ENCODE measurements at regions not wholly inside any gene's neighbourhood (a gene's known extent, or its start where the extent isn't known, plus 50 kb on each side); places are given as distances from the start of the nearest gene placed in this dataset.

DNA sequence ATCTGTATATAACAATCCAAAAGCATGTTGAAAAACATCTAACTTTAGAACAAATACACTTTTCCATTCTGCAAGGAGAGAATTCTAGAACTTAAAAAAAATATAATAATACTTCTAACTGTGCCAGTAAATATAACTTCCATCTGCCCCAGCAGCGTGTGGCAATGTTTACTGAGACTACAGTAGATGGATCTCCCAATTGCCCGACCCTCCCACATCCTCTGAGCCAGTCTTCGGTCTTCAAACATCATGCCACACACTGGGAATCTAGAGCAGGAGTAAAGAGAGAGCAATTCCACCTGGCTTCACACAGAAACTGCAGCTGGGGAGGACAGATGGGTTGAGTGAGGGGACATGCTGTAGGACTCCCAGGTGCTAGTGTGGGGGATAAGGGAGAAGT, 121.3 kb upstream of the NHSL1 start:
- CTCF ChIA-PET: no interaction called here
- POLR2A ChIA-PET: no interaction called here
- DNase-seq (ENCODE audit: low spot score): no peak
- Mint-ChIP-seq H3K4me3 (no peak overlapping the region), H3K4me1 (peaks cover 8% of the 10 kb centered on the region), H3K36me3 (no peaks in the 10 kb centered on the region), H3K27ac (no peak overlapping the region; the same call in 1 of the 2 replicates), H3K27me3 (ENCODE audit: low read depth) (no peaks in the 10 kb centered on the region), H3K9me3 (0 out of 2 replicates have a peak, but pooled peaks cover 3% of the 10 kb centered on the region)
- no peak for TF ChIP-seq GTF2I (CRISPR knock-in tag; conservative IDR thresholded peaks at IDR 0.05)
- TF ChIP-seq, protein P1, sequence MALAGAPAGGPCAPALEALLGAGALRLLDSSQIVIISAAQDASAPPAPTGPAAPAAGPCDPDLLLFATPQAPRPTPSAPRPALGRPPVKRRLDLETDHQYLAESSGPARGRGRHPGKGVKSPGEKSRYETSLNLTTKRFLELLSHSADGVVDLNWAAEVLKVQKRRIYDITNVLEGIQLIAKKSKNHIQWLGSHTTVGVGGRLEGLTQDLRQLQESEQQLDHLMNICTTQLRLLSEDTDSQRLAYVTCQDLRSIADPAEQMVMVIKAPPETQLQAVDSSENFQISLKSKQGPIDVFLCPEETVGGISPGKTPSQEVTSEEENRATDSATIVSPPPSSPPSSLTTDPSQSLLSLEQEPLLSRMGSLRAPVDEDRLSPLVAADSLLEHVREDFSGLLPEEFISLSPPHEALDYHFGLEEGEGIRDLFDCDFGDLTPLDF (CRISPR knock-in tag; IDR thresholded peaks at IDR 0.05): no peak
- TF ChIP-seq SOX15 (CRISPR knock-in tag; IDR thresholded peaks at IDR 0.05): no peak
- peak; percentile 43; the same call in 1 of the 2 replicates for ATAC-seq

DNA sequence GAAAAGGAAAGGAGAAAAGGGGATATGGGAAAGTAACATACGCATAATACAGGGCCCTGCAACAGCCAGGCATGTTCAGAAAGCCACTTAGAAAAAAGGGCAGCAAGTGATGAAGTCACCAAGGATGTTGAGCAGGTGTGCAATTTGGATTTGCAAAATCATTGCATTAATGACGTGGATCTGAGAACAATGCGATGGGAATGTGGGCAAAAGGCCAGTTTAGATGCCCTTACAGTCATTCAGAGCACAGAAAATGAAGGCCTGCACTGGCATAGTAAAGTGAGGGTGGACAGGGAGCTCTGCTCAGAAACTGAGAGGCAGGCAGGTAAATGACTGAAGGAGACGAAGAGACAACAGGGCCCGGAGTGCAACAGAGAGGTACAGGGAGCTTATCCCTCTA, 123.7 kb upstream of the NHSL1 start:
- CTCF ChIA-PET: no interaction called here
- H3K4me1 Mint-ChIP-seq: peaks cover 8% of the 10 kb centered on the region
- H3K36me3 Mint-ChIP-seq: no peaks in the 10 kb centered on the region
- DNase-seq (ENCODE audit: low spot score) (no peak), ATAC-seq (no peak)
- peak overlapping the region; percentile 23; the same call in 1 of the 2 replicates for H3K27ac Mint-ChIP-seq
- no peaks in the 10 kb centered on the region for H3K27me3 Mint-ChIP-seq (ENCODE audit: low read depth)
- H3K4me3 Mint-ChIP-seq: no peak overlapping the region
- POLR2A ChIA-PET: no interaction called here
- no peaks in the 10 kb centered on the region for H3K9me3 Mint-ChIP-seq
- TF ChIP-seq, protein P2, sequence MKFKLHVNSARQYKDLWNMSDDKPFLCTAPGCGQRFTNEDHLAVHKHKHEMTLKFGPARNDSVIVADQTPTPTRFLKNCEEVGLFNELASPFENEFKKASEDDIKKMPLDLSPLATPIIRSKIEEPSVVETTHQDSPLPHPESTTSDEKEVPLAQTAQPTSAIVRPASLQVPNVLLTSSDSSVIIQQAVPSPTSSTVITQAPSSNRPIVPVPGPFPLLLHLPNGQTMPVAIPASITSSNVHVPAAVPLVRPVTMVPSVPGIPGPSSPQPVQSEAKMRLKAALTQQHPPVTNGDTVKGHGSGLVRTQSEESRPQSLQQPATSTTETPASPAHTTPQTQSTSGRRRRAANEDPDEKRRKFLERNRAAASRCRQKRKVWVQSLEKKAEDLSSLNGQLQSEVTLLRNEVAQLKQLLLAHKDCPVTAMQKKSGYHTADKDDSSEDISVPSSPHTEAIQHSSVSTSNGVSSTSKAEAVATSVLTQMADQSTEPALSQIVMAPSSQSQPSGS (CRISPR knock-in tag; IDR thresholded peaks at IDR 0.05; ENCODE audit: borderline replicate concordance, low read depth): no peak
- no peak for TF ChIP-seq E2F5 (CRISPR knock-in tag; IDR thresholded peaks at IDR 0.05)
- TF ChIP-seq PREB (CRISPR knock-in tag; IDR thresholded peaks at IDR 0.05; ENCODE audit: borderline replicate concordance): no peak
- no peak for TF ChIP-seq GRHL2 (CRISPR knock-in tag; IDR thresholded peaks at IDR 0.05; ENCODE audit: insufficient replicate concordance, severe bottlenecking)
- TF ChIP-seq ZNF532 (CRISPR knock-in tag; IDR thresholded peaks at IDR 0.05; ENCODE audit: borderline replicate concordance): no peak
- TF ChIP-seq MYBL2 (CRISPR knock-in tag; IDR thresholded peaks at IDR 0.05): no peak
- TF ChIP-seq NFATC4 (CRISPR knock-in tag; IDR thresholded peaks at IDR 0.05): no peak
- no peak for TF ChIP-seq ESRRA (CRISPR knock-in tag; IDR thresholded peaks at IDR 0.05; ENCODE audit: borderline replicate concordance)
- no peak for TF ChIP-seq ZNF232 (CRISPR knock-in tag; IDR thresholded peaks at IDR 0.05)
- TF ChIP-seq, protein P3, sequence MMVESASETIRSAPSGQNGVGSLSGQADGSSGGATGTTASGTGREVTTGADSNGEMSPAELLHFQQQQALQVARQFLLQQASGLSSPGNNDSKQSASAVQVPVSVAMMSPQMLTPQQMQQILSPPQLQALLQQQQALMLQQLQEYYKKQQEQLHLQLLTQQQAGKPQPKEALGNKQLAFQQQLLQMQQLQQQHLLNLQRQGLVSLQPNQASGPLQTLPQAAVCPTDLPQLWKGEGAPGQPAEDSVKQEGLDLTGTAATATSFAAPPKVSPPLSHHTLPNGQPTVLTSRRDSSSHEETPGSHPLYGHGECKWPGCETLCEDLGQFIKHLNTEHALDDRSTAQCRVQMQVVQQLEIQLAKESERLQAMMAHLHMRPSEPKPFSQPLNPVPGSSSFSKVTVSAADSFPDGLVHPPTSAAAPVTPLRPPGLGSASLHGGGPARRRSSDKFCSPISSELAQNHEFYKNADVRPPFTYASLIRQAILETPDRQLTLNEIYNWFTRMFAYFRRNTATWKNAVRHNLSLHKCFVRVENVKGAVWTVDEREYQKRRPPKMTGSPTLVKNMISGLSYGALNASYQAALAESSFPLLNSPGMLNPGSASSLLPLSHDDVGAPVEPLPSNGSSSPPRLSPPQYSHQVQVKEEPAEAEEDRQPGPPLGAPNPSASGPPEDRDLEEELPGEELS (CRISPR knock-in tag; IDR thresholded peaks at IDR 0.05): no peak
- no peak for TF ChIP-seq SOX15 (CRISPR knock-in tag; IDR thresholded peaks at IDR 0.05)

All from WTC11 (cell line).